NCI-H226 (cell line): ENCODE measurements at regions not wholly inside any gene's neighbourhood (a gene's known extent, or its start where the extent isn't known, plus 50 kb on each side); places are given as distances from the start of the nearest gene placed in this dataset.

ENCODE experiments used
- DNase-seq: peaks from one replicate; pipeline ENCODE4 v3.0.0-alpha.2; 2015

DNA sequence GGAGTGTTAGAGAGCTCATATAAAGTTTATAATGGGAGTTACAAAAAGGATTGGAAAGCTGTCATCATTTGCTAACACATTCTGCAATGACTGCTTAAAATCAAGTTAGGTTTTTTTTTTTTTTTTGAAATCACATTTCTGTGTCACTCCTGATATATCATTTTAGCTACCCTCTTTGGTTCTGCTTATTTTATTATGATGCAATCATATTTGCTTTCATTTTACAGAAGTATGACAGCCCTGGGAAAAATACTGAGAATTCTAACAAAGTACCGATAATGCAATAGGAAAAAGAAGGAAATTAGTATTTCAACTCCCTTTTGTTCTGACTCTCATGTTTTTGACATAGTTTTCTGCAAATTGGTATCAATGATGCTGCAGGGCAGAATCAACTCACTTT, 71.6 kb upstream of the MDGA2 start:
- DNase-seq = no peak

DNA sequence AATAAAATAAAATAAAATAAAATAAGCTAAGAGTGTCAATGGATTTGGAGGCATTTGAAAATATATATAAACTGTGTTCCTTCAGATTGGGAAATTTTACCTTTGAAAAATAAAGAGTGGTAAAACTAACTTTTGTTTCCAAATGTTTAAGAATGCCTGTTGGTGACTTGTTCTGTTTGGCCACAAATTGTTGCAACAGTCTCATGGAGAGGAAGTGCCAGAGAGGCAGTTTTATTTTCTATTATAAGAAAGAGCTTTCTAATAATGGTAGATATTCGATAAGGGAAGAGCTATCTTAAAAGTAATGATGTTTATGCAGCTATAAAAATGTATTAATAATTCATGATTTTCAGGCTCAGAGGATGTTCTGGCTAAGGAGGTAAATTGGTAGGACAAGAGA, 68.8 kb upstream of the MDGA2 start:
- DNase-seq = no peak

DNA sequence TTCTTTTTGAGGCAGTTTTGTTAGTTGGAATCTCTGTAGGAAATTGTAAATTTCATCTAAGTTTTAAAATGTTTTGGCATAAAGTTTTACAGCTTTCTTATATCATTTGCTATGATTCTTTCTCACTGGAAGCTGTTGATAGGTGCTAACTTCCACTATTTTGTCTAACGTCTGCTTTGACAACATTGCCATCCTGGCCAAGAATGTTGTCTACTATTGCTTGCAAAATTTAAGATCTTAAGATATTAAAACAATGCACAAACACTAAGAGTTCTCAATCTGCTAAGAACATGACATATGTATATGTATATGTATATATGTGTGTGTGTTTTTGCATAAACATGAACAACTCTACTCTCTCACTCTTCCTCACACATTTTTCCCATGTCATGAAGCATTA, 64.1 kb upstream of the MDGA2 start:
- no peak for DNase-seq

DNA sequence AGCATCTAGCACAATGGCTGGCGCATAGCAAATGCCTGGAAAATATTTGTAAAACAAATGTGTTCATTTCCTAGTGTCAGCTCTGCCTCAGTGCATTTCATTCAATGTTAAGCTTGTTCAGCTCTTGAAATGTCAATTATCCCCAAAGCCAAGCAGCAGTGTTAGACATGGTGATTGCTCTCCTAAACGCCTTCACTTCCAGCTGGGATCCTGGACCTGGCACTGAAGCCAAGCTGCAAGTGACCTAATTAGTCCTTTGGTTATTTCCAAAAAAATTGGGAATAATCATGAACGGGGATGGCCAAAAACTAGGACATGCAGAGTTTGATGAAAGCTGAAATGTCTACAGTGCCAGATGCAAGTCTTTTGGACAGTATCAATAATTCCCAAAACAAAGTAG, 54.9 kb upstream of the MDGA2 start:
- no peak for DNase-seq
